SHP77 (cell line): ENCODE measurements at regions not wholly inside any gene's neighbourhood (a gene's known extent, or its start where the extent isn't known, plus 50 kb on each side); places are given as distances from the start of the nearest gene placed in this dataset.
"Not testable (repeated sequence)": the region's sequence is repeated elsewhere in the genome, so short reads cannot be mapped to it uniquely, and the experiment has no call there.

ENCODE experiments used
- DNase-seq, 2 experiments: peaks; one replicate each; lab custom pipeline; 2025; lab: John Stamatoyannopoulos, UW

GRCh38 chr9:28976684-28977083 lies 1403.4 kb upstream of the C9orf72 start:
- no peak for DNase-seq

- no peak for DNase-seq
Observed at GRCh38 chr9:28981129-28981528, 1407.8 kb upstream of the C9orf72 start.

- DNase-seq: no peak
Observed at GRCh38 chr9:28981711-28982110, 1408.4 kb upstream of the C9orf72 start.

- DNase-seq: no peak
Observed at GRCh38 chr9:28984016-28984415, 1410.7 kb upstream of the C9orf72 start.

GRCh38 chr9:28990009-28990408 lies 1416.7 kb upstream of the C9orf72 start:
- DNase-seq: not testable (repeated sequence)

GRCh38 chr9:28999057-28999456 lies 1425.8 kb upstream of the C9orf72 start:
- DNase-seq: no peak

- DNase-seq: no peak
Observed at GRCh38 chr9:28999806-29000205, 1426.5 kb upstream of the C9orf72 start.

- no peak for DNase-seq
Observed at GRCh38 chr9:29001006-29001405, 1427.7 kb upstream of the C9orf72 start.

GRCh38 chr9:29004988-29005387 lies 1431.7 kb upstream of the C9orf72 start:
- no peak for DNase-seq

GRCh38 chr9:29006628-29007027 lies 1433.3 kb upstream of the C9orf72 start:
- DNase-seq: no peak

GRCh38 chr9:29012911-29013310 lies 1439.6 kb upstream of the C9orf72 start:
- DNase-seq: no peak

GRCh38 chr9:29021632-29022031 lies 1448.4 kb upstream of the C9orf72 start:
- no peak for DNase-seq

- no peak for DNase-seq
Observed at GRCh38 chr9:29038332-29038731, 1465.1 kb upstream of the C9orf72 start.

GRCh38 chr9:29039258-29039657 lies 1466.0 kb upstream of the C9orf72 start:
- DNase-seq: no peak

GRCh38 chr9:29043072-29043471 lies 1469.8 kb upstream of the C9orf72 start:
- DNase-seq: no peak

- DNase-seq: no peak
Observed at GRCh38 chr9:29044959-29045358, 1471.7 kb upstream of the C9orf72 start.

GRCh38 chr9:29060041-29060440 lies 1486.8 kb upstream of the C9orf72 start:
- no peak for DNase-seq

- DNase-seq: no peak
Observed at GRCh38 chr9:29062446-29062845, 1489.2 kb upstream of the C9orf72 start.

GRCh38 chr9:29063031-29063430 lies 1489.8 kb upstream of the C9orf72 start:
- no peak for DNase-seq

GRCh38 chr9:29066141-29066640 lies 1492.9 kb upstream of the C9orf72 start:
- no peak for DNase-seq

GRCh38 chr9:29068461-29068860 lies 1495.2 kb upstream of the C9orf72 start:
- no peak for DNase-seq

- no peak for DNase-seq
Observed at GRCh38 chr9:29069376-29069775, 1496.1 kb upstream of the C9orf72 start.

- no peak for DNase-seq
Observed at GRCh38 chr9:29078063-29078666, 1504.9 kb upstream of the C9orf72 start.

- DNase-seq: no peak
Observed at GRCh38 chr9:29100762-29101161, 1527.5 kb upstream of the C9orf72 start.
